ENCODE measurements at regions not wholly inside any gene's neighbourhood (a gene's known extent, or its start where the extent isn't known, plus 50 kb on each side); places are given as distances from the start of the nearest gene placed in this dataset.

- WGBS, 2 donors = 96 to 98% methylated on average over 1 of the region's 1 CpG
- DNase-seq (ENCODE audit: low spot score in 2 of 2) = no peak
- no peaks in the 10 kb centered on the region for H3K4me1 ChIP-seq
- no peaks in the 10 kb centered on the region for H3K36me3 ChIP-seq
- no peak for TF ChIP-seq EP300 (IDR thresholded peaks at IDR 0.05)
- no peak for TF ChIP-seq CTCF (IDR thresholded peaks at IDR 0.05)
- TF ChIP-seq POLR2A (IDR thresholded peaks at IDR 0.05) = no peak
- H3K27ac ChIP-seq = no peak overlapping the region
- no peaks in the 10 kb centered on the region for H3K9me3 ChIP-seq
- no peaks in the 10 kb centered on the region for H3K27me3 ChIP-seq
- H3K4me3 ChIP-seq = no peak overlapping the region
Observed at GRCh38 chr2:19682493-19682892, 219.3 kb downstream of the TTC32 start.

GRCh38 chr2:19677825-19678518 lies 223.8 kb downstream of the TTC32 start:
- Histone ChIP-seq H3K4me3 (no peak overlapping the region), H3K4me1 (peaks cover 0 to 9% (median 0%) of the 10 kb centered on the region in 4 donors), H3K36me3 (no peaks in the 10 kb centered on the region), H3K27ac (no peak overlapping the region), H3K27me3 (no peaks in the 10 kb centered on the region), H3K9me3 (no peaks in the 10 kb centered on the region)
- DNase-seq (ENCODE audit: low spot score in 2 of 2) = no peak
- TF ChIP-seq EP300 (IDR thresholded peaks at IDR 0.05) (no peak), POLR2A (IDR thresholded peaks at IDR 0.05) (no peak), CTCF (IDR thresholded peaks at IDR 0.05) (no peak)
- WGBS, 2 donors = 67 to 79% methylated on average over 17 of the region's 17 CpGs

GRCh38 chr2:19677215-19677777 lies 224.5 kb downstream of the TTC32 start:
- WGBS, 2 donors = 90 to 95% methylated on average over 5 of the region's 5 CpGs
- Histone ChIP-seq H3K4me1 (peaks cover 0 to 9% (median 0%) of the 10 kb centered on the region in 4 donors), H3K9me3 (no peaks in the 10 kb centered on the region), H3K27me3 (no peaks in the 10 kb centered on the region), H3K4me3 (no peak overlapping the region), H3K27ac (no peak overlapping the region), H3K36me3 (no peaks in the 10 kb centered on the region)
- DNase-seq (ENCODE audit: low spot score in 2 of 2) = no peak
- TF ChIP-seq EP300 (IDR thresholded peaks at IDR 0.05) = no peak

GRCh38 chr2:19676770-19677169 lies 225.0 kb downstream of the TTC32 start:
- peaks cover 0 to 9% (median 0%) of the 10 kb centered on the region in 4 donors for H3K4me1 ChIP-seq
- WGBS, 2 donors = 74 to 81% methylated on average over 6 of the region's 6 CpGs

GRCh38 chr2:19675856-19676460 lies 225.8 kb downstream of the TTC32 start:
- no peak for DNase-seq (ENCODE audit: low spot score in 2 of 2)
- Histone ChIP-seq H3K27me3 (no peaks in the 10 kb centered on the region), H3K4me1 (peaks cover 0 to 9% (median 0%) of the 10 kb centered on the region in 4 donors), H3K27ac (no peak overlapping the region), H3K9me3 (no peaks in the 10 kb centered on the region), H3K36me3 (no peaks in the 10 kb centered on the region), H3K4me3 (no peak overlapping the region)
- TF ChIP-seq CTCF (IDR thresholded peaks at IDR 0.05) = no peak
- no peak for TF ChIP-seq POLR2A (IDR thresholded peaks at IDR 0.05)
- no peak for TF ChIP-seq EP300 (IDR thresholded peaks at IDR 0.05)
- 90 to 92% methylated on average over 13 of the region's 13 CpGs for WGBS, 2 donors

More at GRCh38 chr2:19676770-19677169, 225.0 kb downstream of the TTC32 start:
- no peaks in the 10 kb centered on the region for H3K27me3 ChIP-seq
- no peaks in the 10 kb centered on the region for H3K36me3 ChIP-seq
- no peak for TF ChIP-seq EP300 (IDR thresholded peaks at IDR 0.05)
- no peak for TF ChIP-seq CTCF (IDR thresholded peaks at IDR 0.05)
- no peaks in the 10 kb centered on the region for H3K9me3 ChIP-seq
- no peak overlapping the region for H3K27ac ChIP-seq
- H3K4me3 ChIP-seq = no peak overlapping the region
- DNase-seq (ENCODE audit: low spot score in 2 of 2) = no peak
